Activated gamma-delta T cell (primary cell): ENCODE measurements at regions not wholly inside any gene's neighbourhood (a gene's known extent, or its start where the extent isn't known, plus 50 kb on each side); places are given as distances from the start of the nearest gene placed in this dataset.

Experiments
- DNase-seq: peaks from one replicate; lab custom pipeline; 2025; lab: John Stamatoyannopoulos, UW

DNA sequence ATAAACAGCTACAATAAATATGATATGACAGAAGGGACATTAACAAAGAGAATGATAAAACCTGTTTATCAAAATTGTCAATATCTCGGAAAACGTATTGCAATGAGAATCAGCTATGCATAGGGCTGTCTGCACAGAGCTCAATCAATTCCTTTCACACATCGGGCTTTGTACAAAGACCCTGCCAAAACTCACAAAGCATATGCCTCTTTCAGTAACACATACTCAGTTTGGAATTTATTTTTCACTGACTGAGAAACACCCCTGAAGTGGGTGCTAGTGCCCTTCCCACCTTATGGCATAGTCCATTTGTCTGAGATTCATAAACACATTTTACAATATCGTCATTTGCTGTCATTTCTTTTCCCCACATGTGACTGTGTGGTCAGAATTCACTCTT, 815.8 kb upstream of the FAM98A start:
- no peak for DNase-seq

DNA sequence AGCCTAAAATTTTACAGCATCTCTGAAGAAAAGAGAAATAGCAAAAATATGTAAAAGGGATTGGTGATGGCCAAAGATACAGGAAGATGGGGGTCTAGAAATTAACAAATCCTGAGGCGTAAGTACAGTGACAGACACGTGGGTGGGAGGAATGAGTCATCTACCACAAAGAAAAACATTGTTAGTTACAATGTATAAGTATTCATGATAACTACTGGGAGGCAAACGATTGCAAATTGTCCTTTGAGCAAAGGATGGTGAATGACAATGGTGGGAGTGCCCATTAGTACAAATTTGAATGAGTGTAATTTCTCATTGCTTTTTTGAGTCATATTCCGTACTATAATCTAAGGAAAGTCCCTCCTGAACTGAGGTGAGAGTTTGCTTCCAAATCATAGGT, 809.0 kb upstream of the FAM98A start:
- no peak for DNase-seq

DNA sequence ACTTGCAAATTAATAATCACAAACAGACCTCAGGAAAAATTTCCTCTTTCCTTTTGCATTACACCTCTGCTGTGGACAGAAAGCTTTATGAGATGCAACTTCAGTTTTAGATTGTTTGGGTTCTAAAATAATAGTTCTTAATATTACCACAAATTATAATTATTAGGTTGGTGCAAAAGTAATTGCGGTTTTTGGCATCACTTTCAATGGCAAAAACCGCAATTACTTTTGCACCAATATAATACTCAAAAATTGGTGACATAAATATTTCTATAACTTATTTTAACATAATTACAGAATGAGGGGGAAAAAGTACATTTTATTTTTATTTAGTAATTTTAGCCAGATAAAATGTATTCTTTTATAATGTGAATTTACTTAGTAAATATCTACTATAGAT, 804.4 kb upstream of the FAM98A start:
- no peak for DNase-seq

DNA sequence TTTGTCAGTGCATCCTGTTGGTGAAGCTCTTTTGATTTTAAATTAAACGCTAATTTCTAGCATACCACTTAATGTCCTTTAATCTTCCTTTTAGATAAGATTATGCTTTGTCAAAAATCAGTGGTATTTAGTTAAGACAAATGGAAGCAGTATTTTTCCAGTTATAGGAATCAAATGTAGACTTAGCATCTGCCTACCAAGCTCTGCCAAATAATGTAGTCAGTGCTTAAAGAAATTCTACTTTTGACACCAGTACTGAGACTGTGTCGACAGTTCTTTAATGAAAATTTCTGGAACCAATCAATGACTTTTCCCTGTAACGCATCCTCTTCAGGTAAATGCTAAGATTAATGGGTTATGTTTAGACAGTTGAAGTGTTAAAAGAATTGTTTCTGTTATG, 803.3 kb upstream of the FAM98A start:
- no peak for DNase-seq

DNA sequence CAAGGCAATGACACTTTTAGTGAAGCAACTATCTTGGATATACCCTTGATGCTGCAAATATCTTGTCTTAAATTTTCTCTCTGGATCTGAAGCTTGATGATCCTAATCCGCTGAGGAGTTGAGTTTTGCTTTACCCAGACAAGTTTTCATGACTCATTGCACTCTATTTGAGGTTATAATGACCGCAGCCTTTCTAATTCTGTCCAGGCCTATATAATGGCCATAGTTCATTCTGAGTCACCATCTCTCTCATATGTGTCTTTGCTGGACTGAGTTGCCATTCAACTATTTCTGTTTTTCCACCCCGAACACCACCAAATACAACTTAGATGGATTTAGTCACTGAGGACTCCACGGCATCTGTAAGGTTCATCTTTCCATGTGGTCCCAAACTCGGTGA, 802.1 kb upstream of the FAM98A start:
- no peak for DNase-seq

DNA sequence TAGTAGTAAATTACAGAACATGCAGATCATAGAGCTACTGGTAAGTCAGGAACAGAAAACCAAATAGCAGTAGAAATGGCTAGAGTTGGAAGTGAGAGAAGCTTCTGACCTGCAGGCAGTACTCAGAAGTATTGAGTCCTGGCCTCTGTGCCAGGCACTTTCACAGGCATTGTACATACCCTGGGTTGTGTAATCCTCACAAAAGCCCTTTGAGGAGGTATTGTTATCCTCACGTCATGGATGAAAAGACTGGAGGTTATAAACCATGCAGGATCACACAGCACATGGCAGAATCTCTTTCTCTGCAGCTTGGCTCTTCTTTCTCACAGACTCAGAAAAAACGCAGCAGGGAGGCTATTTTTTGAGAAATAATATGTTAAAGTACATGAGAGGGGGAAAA, 789.3 kb upstream of the FAM98A start:
- no peak for DNase-seq

DNA sequence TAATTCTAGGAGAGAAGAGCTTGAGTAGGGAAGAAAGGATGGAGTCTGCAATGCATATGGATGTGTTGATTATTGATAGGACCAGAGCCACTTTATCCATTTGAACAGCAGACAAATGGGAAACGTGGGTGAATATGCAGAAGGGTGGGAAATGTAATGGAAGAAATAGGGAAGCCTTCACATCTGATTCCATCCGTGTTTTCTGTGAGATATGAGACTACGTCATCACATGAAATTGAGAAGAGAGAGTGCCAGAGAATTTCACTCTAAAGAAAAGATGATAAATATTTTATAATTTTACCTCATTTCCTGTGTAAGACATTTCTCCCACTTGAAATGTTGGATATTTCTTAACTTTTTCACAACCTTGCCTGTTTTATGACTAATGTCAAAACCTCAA, 788.4 kb upstream of the FAM98A start:
- no peak for DNase-seq

DNA sequence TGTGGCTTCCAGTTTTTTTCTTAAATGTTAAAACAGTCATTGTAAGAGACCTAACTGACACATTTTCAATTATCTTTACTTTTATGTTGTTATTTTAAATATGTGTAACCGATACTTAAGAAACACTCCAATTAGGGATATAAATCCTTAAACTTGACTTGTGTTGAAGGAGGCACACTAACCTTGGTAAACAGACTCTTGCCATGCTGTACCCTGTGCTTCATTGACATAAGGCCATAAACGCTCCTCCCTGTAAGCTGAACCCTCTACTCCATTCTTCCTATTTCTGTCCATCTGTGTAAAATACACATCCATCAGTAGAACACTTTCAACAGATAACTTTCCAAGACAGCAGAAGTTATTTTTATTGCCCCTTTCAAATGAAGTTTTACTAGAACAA, 780.5 kb upstream of the FAM98A start:
- no peak for DNase-seq

DNA sequence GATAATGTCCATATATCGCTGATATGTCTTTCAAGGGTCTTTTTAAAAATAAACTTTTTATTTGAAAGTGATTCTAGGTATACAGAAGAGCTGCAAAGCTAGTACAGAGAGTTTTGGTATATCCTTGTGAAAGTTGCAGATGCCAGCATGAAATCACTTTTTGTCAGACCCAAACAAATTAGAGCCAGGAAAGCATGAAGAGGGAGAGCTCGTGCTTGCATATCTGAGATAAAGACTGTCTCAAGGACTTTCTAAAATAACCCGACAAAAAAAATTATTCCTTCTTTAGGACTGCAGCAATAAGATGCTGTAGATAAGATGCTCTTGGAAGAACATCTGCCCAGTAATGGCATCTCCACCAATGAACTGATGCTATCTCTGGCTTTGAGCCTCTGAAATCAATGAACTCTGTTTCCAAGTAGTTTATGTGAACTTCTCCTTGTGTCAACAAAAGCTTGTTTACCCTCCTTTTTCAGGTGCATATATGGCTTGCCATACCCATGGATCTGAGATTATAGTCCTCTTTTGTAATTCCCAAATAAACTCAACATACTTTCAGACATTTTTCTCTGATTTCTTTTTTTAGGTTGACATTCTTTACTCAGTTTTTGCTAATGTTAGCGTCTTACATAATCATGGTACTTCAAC, 774.6 kb upstream of the FAM98A start:
- no peak for DNase-seq

DNA sequence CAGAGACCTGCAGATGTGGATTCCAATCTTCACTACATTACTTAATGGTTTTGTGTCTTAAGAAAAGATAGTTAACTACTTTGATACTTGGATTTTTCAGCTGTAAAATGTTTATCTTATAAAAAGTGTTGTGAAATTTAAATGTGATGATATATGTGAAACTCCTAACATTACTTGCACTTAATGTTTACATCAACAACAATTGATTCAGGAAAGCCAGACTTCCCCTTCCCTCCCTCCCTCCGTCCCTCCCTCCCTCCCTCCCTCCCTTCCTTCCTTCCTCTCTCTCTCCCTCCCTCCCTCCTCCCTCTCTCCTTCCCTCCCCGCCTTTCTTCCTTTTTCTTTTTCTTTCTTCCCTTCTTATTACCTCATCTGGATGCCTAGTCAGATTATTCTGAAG, 773.9 kb upstream of the FAM98A start:
- DNase-seq: no peak

DNA sequence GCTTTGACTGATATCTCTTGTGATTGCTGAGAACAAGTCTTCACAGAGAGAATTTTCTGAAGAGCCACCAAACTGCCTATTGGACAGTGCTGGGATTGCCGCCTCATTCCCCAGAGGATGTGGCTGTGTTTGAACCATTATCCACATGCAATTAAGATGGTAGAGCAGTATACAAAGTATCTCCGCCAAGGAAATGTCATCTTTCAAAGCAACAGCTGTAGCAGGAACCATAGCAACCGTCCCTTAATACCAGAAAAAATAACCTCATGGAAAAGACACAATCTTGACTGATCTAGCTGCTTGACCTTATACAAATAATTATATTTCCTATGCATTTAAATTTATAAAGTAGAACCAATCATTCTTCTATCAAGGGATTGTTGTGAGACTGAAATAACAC, 772.6 kb upstream of the FAM98A start:
- no peak for DNase-seq

DNA sequence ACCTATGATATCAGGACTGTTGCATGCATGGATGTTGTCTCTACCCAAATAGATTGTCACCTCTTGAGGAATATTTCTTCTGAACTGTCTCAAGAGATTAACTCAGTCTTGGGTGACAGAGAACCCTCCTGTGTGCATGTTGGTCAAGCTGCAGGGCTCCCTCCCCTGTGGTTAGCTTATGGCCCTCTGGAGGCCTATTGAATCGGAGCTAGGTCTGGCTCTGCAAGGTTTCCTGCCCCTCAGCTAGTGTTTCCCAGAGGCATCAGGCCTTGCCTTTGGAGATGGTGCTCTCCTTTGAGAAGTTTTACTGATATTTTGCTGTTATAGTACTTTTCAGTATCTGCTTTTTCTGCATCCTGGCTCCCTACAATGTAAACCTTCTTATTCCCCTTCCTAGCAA, 769.2 kb upstream of the FAM98A start:
- no peak for DNase-seq

DNA sequence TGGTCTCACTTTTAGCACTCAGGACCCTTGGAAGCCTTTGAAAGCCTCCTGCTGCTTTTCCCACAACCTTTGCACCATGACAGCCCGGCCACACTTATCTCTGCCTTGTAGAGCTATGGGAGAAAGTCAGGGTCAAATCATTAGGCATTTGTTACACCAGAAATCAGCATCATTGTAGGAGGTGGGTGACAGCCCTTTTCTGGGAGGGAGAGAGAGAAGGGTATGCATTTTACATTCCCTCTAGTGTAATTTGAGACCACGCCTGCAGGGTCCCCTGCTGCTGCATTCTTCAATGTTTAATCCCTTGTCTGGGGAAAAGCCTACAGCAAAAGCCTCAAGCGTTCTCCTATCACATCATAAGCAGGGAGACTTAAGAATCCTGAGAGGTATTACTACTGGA, 766.8 kb upstream of the FAM98A start:
- no peak for DNase-seq

DNA sequence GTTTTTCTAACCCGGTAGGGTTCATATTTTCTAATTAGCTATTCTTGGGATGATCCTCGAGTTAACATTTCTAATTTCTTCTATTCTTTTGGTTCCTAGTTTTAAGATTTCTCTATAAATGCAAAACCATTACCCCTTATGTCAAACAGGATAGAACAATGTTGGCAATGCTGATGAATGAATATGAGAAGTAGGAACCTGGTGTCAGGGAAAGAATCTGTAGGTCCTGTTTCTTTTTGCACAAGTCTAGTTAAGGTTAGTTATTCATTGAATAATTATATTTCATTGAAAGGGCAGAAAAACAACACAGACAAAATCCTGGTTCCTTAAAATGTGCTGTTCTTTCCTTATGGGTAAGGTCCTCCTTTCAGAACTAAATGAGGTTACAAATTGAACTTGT, 766.4 kb upstream of the FAM98A start:
- no peak for DNase-seq

DNA sequence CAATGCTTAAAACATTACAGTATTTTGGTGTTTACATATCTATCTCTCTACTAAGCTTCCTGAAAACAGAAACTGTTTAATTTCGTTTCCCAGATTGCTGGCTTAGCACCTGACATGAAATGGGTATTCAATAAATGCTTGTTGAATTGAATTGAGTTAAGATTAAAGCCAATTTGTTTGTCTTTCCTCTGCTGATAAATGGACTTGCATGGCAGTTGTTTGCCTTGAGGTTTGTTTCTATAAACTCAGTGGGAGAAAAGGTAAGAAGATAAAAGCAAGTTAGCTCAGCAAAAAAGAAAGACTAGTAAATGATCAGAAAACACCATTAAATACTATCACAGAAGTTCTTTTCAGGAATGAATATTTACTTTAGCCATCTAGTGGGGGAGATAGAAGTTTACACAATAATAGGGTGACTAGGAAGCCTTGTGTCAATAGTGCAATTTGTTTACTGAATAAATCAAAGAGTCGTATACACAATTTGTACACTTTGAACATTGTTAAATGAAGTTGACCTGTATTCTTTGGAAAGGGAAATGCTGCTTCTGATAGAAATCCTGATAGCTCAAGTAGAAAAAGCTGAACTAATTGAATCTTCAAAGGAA, 754.5 kb upstream of the FAM98A start:
- DNase-seq: no peak

DNA sequence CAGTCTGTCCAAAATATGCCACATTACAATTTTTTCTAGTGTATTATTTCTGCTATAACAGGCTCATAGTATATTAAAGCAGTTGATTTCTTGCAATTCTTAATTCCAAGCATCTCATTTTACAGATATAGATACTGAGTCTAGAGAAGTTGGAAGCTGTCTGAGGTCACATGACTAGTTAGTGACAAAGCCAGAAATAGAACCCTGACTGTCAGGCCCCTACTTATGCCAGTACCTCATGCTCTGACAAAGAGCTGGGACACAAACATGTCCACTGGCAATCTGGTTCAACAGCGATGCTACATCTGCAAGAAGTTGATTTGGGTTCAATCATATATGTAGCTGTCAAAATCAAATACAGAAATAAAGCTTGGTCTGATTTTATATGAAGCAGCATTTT, 750.4 kb upstream of the FAM98A start:
- no peak for DNase-seq

DNA sequence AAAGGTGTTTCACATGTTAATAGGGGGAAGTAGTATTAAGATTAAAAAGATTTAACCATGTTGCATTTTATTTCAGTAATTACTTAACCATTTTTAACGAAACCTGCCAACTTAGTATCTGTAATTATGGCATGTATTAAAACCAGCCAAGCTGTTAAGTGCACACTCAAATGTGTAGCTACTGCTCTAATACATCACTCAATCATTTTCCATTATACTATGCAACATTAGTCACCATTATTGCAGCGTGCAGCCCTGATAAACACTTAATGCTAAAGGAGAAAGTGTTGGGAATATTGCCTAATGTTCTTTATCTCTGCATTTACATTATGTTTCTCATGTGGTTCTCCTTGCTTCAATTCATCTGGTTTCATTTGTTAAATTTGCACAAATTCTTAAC, 745.9 kb upstream of the FAM98A start:
- no peak for DNase-seq

DNA sequence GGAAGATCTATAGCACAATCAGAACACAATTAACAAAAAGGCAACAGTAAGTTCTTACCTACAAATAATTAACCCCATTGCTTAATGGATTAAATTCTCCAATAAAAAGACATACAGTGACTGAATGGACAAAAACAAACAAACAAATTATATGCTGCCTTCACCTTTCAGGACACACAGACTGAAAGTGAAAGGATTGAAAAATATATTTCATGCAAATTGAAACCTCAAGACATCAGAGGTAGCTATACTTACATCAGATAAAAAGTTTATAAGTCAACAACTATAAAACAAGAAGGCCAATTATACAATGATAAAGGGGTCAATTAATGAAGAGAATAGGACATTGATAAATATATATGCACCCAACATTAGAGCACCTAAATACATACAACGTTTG, 741.2 kb upstream of the FAM98A start:
- DNase-seq: no peak

DNA sequence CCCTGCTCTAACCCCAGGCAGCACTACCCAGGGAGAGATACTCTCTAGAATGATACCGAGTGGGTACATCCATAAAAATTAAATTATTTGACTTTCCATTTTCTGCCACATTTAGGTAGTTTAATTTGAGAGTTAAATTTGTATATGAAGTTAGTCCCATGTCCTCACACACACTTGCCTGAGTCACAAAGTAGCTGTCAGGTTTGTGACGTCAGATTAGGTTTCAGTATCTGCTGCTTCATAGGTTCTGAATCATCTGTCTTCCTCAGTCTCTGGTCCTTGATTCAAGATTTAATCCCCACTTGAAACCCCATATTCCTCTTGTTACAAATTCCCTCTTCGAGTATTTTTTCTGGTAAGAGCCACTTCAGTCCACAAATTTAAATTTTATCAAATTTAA, 738.6 kb upstream of the FAM98A start:
- DNase-seq: no peak

DNA sequence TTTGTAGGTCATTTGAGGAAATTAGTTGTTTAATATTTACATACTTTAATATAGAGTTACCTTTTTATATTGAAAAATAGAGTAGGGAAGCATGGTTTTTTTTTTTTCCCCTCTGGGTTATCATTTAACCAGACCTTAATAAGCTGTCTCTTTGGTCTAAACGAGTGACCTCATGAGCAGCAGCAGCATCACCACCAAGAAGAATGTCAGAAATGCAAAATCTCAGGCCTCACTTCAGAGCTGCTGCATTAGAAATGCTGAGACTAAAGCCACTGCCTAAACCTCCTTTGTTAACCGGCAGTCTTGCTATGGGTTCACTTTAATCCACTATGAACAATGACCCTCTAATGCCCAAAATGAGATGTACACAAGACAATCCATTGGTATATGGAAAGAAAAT, 733.7 kb upstream of the FAM98A start:
- DNase-seq: no peak

DNA sequence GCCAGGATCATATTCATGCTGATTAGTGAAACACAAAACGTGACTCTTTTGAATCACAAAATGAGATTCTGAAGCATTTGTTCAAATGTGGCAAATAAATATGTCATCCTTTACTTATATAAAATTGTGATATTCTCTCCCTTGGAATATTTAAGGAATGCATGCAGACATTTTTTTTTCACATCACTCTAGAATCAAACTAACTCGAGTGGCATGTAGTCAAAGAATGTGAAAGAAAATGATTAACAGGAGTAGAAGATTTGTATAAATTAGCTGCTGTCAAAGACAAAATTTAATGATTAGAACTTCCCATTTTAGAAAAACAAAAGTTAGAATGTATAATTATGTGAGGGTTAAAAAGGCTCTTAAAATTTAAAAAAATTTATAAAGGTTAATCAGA, 721.0 kb upstream of the FAM98A start:
- no peak for DNase-seq

DNA sequence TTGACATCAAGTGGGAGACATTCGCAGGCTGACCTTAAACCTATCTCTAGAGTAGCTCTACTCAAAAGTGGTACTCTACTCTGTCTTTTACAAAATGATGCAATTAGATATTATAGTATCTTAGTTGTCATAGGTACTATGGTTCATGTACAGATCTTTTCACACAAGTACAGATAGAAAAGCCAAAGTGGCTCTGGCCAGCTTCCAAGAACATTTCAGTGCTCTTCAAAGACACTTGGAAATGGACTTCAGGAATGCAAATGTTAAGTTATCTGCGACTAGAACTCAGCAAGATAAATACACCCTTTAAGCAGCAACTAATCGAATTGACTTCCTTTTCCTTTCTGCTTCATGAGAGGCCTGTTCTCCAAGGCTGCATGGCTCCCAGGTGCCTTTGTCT, 718.7 kb upstream of the FAM98A start:
- no peak for DNase-seq

DNA sequence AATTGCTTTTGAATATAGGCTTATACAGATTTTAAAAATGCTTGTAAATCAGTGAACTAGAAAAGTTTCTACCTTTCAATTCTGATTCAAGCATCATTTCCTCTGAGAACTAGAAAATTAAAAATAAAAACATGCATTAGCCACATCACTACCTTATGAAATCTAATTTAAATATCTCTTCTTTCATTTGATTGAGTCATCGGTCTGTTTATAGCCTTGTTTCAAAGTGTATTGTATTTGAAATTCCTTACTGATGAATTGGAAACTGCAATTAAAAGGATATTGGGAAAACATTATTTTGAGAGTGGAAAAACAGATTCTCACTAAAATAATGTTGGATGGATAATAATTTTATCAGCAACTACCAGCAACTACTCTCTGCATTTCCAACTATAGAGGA, 717.7 kb upstream of the FAM98A start:
- no peak for DNase-seq

DNA sequence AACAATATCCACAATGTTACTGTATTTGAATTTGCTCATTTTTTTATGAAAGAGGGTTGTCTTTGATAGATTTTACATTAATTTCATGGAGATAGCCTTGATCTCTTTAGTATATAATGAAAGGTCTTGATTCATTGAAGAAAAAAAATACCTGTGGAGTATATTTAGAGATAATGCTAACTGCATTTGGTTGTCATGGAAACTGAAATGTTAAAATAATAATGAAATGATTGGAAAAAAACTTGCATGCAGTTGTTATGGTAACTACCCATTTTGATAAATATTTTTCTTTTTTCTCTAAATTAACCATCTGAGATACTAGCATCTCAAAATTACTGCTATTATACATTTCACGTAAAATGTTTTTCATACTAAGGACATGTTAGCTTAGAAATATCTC, 712.7 kb upstream of the FAM98A start:
- no peak for DNase-seq
